H54 (cell line): ENCODE measurements at regions not wholly inside any gene's neighbourhood (a gene's known extent, or its start where the extent isn't known, plus 50 kb on each side); places are given as distances from the start of the nearest gene placed in this dataset.

Source experiments
- DNase-seq: peaks from one replicate; pipeline ENCODE4 v3.0.0; 2011; ENCODE audit warnings: low spot score, mixed read lengths; ENCODE audit not compliant: insufficient read length
- FAIRE-seq: peaks from 3 replicates; lab custom pipeline; 2011; peaks lifted over from hg19 to GRCh38; lab: Jason Lieb, UNC
- POLR2A ChIP-seq: IDR thresholded peaks from 2 replicates; pipeline ENCODE4 v1.6.1; 2011; ENCODE audit warnings: low read depth, mild to moderate bottlenecking, low read length

GRCh38 chr18:76587147-76587878, 92.3 kb upstream of the ZNF516 start:
- TF ChIP-seq POLR2A, result no peak
- DNase-seq (no peak), FAIRE-seq (no peak)

GRCh38 chr18:76584414-76585310, 89.6 kb upstream of the ZNF516 start:
- FAIRE-seq (no peak), DNase-seq (no peak)
- no peak for TF ChIP-seq POLR2A

GRCh38 chr18:76581261-76581660, 86.2 kb upstream of the ZNF516 start:
- TF ChIP-seq POLR2A, result no peak
- FAIRE-seq (no peak), DNase-seq (no peak)

- no peak for FAIRE-seq
- DNase-seq, result no peak
- TF ChIP-seq POLR2A, result no peak
Observed at GRCh38 chr18:76580288-76580962, 85.4 kb upstream of the ZNF516 start.

GRCh38 chr18:76579301-76579695, 84.3 kb upstream of the ZNF516 start:
- no peak for DNase-seq
- no peak for TF ChIP-seq POLR2A
- no peak for FAIRE-seq

GRCh38 chr18:76578571-76579300, 83.7 kb upstream of the ZNF516 start:
- FAIRE-seq (no peak), DNase-seq (no peak)
- no peak for TF ChIP-seq POLR2A

- FAIRE-seq (no peak), DNase-seq (no peak)
- no peak for TF ChIP-seq POLR2A
Observed at GRCh38 chr18:76573325-76574025, 78.4 kb upstream of the ZNF516 start.

- no peak for FAIRE-seq
- TF ChIP-seq POLR2A, result no peak
- no peak for DNase-seq
Observed at GRCh38 chr18:76572518-76573247, 77.6 kb upstream of the ZNF516 start.

- DNase-seq (no peak), FAIRE-seq (no peak)
- TF ChIP-seq POLR2A, result no peak
Observed at GRCh38 chr18:76571689-76572088, 76.6 kb upstream of the ZNF516 start.

- FAIRE-seq, result no peak
- no peak for TF ChIP-seq POLR2A
- DNase-seq, result no peak
Observed at GRCh38 chr18:76570856-76571255, 75.8 kb upstream of the ZNF516 start.

- no peak for TF ChIP-seq POLR2A
- DNase-seq, result no peak
- no peak for FAIRE-seq
Observed at GRCh38 chr18:76569644-76570419, 74.8 kb upstream of the ZNF516 start.
